ENCODE measurements at regions not wholly inside any gene's neighbourhood (a gene's known extent, or its start where the extent isn't known, plus 50 kb on each side); places are given as distances from the start of the nearest gene placed in this dataset.

- no peak for DNase-seq (ENCODE audit: extremely low spot score)
- ChIA-PET POLR2A (no interaction called here), CTCF (no interaction called here)
- TF ChIP-seq ARNT (IDR thresholded peaks at IDR 0.05) = no peak
- no peak for TF ChIP-seq LEF1 (IDR thresholded peaks at IDR 0.05; ENCODE audit: borderline replicate concordance)
- no peak for TF ChIP-seq ZNF384 (IDR thresholded peaks at IDR 0.05)
- no peak for TF ChIP-seq PKNOX1 (IDR thresholded peaks at IDR 0.05)
- TF ChIP-seq FOXM1 (IDR thresholded peaks at IDR 0.05; ENCODE audit: borderline replicate concordance) = no peak
- TF ChIP-seq TARDBP (IDR thresholded peaks at IDR 0.05) = no peak
- no peak for TF ChIP-seq ELF4 (IDR thresholded peaks at IDR 0.05)
- no peak for TF ChIP-seq L3MBTL2 (conservative IDR thresholded peaks at IDR 0.05)
- no peak for TF ChIP-seq CTBP1 (IDR thresholded peaks at IDR 0.05; ENCODE audit: borderline replicate concordance)
- no peak for TF ChIP-seq HDGF (IDR thresholded peaks at IDR 0.05; ENCODE audit: borderline replicate concordance)
- no peak for TF ChIP-seq FOXA1 (IDR thresholded peaks at IDR 0.05)
- no peak for TF ChIP-seq FOXK2 (IDR thresholded peaks at IDR 0.05)
- no peak for TF ChIP-seq SUZ12 (IDR thresholded peaks at IDR 0.05)
- TF ChIP-seq BHLHE40 (IDR thresholded peaks at IDR 0.05; ENCODE audit: borderline replicate concordance) = no peak
- no peak for TF ChIP-seq NFRKB (IDR thresholded peaks at IDR 0.05)
- no peak for TF ChIP-seq SP1 (IDR thresholded peaks at IDR 0.05)
Observed at GRCh38 chr14:44653641-44654040, 146.6 kb upstream of the FSCB start.

GRCh38 chr14:44652640-44653039 is 145.6 kb upstream of the FSCB start:
- CTCF ChIA-PET = no interaction called here
- no peak for DNase-seq (ENCODE audit: extremely low spot score)
- TF ChIP-seq FOXM1 (IDR thresholded peaks at IDR 0.05; ENCODE audit: borderline replicate concordance) (no peak), TARDBP (IDR thresholded peaks at IDR 0.05) (no peak), SUZ12 (IDR thresholded peaks at IDR 0.05) (no peak), NFRKB (IDR thresholded peaks at IDR 0.05) (no peak), FOXK2 (IDR thresholded peaks at IDR 0.05) (no peak), FOXA1 (IDR thresholded peaks at IDR 0.05) (no peak), ZNF384 (IDR thresholded peaks at IDR 0.05) (no peak), CTBP1 (IDR thresholded peaks at IDR 0.05; ENCODE audit: borderline replicate concordance) (no peak), ELF4 (IDR thresholded peaks at IDR 0.05) (no peak), ARNT (IDR thresholded peaks at IDR 0.05) (no peak), L3MBTL2 (conservative IDR thresholded peaks at IDR 0.05) (no peak), LEF1 (IDR thresholded peaks at IDR 0.05; ENCODE audit: borderline replicate concordance) (no peak), BHLHE40 (IDR thresholded peaks at IDR 0.05; ENCODE audit: borderline replicate concordance) (no peak)
- POLR2A ChIA-PET = no interaction called here

GRCh38 chr14:44649061-44649460 is 142.0 kb upstream of the FSCB start:
- ChIA-PET CTCF (no interaction called here), POLR2A (no interaction called here)
- no peak for DNase-seq (ENCODE audit: extremely low spot score)
- no peak for TF ChIP-seq FOXA1 (IDR thresholded peaks at IDR 0.05)
- no peak for TF ChIP-seq L3MBTL2 (conservative IDR thresholded peaks at IDR 0.05)
- TF ChIP-seq BHLHE40 (IDR thresholded peaks at IDR 0.05; ENCODE audit: borderline replicate concordance) = no peak
- TF ChIP-seq FOXK2 (IDR thresholded peaks at IDR 0.05) = no peak
- TF ChIP-seq HDGF (IDR thresholded peaks at IDR 0.05; ENCODE audit: borderline replicate concordance) = no peak
- no peak for TF ChIP-seq PKNOX1 (IDR thresholded peaks at IDR 0.05)
- TF ChIP-seq TARDBP (IDR thresholded peaks at IDR 0.05) = no peak
- TF ChIP-seq ELF4 (IDR thresholded peaks at IDR 0.05) = no peak
- no peak for TF ChIP-seq LEF1 (IDR thresholded peaks at IDR 0.05; ENCODE audit: borderline replicate concordance)
- TF ChIP-seq CTBP1 (IDR thresholded peaks at IDR 0.05; ENCODE audit: borderline replicate concordance) = no peak
- TF ChIP-seq ARNT (IDR thresholded peaks at IDR 0.05) = no peak
- TF ChIP-seq SUZ12 (IDR thresholded peaks at IDR 0.05) = no peak
- no peak for TF ChIP-seq NFRKB (IDR thresholded peaks at IDR 0.05)
- no peak for TF ChIP-seq FOXM1 (IDR thresholded peaks at IDR 0.05; ENCODE audit: borderline replicate concordance)
- no peak for TF ChIP-seq ZNF384 (IDR thresholded peaks at IDR 0.05)
- TF ChIP-seq SP1 (IDR thresholded peaks at IDR 0.05) = no peak

GRCh38 chr14:44640416-44640815 is 133.3 kb upstream of the FSCB start:
- POLR2A ChIA-PET = no interaction called here

GRCh38 chr14:44639781-44640385 is 132.8 kb upstream of the FSCB start:
- DNase-seq (ENCODE audit: extremely low spot score) = no peak
- CTCF ChIA-PET = no interaction called here
- no peak for TF ChIP-seq FOXK2 (IDR thresholded peaks at IDR 0.05)
- no peak for TF ChIP-seq BHLHE40 (IDR thresholded peaks at IDR 0.05; ENCODE audit: borderline replicate concordance)
- no peak for TF ChIP-seq SUZ12 (IDR thresholded peaks at IDR 0.05)
- TF ChIP-seq FOXA1 (IDR thresholded peaks at IDR 0.05) = no peak
- no peak for TF ChIP-seq ZNF384 (IDR thresholded peaks at IDR 0.05)
- TF ChIP-seq NFRKB (IDR thresholded peaks at IDR 0.05) = no peak
- TF ChIP-seq ELF4 (IDR thresholded peaks at IDR 0.05) = no peak
- no peak for TF ChIP-seq HDGF (IDR thresholded peaks at IDR 0.05; ENCODE audit: borderline replicate concordance)
- no peak for TF ChIP-seq CTBP1 (IDR thresholded peaks at IDR 0.05; ENCODE audit: borderline replicate concordance)
- no peak for TF ChIP-seq LEF1 (IDR thresholded peaks at IDR 0.05; ENCODE audit: borderline replicate concordance)
- no peak for TF ChIP-seq TARDBP (IDR thresholded peaks at IDR 0.05)
- no peak for TF ChIP-seq ARNT (IDR thresholded peaks at IDR 0.05)
- no peak for TF ChIP-seq PKNOX1 (IDR thresholded peaks at IDR 0.05)
- POLR2A ChIA-PET = no interaction called here

More at GRCh38 chr14:44640416-44640815, 133.3 kb upstream of the FSCB start:
- CTCF ChIA-PET = interaction anchor here (0.6 kb wide), 1 partner anchor 9 kb away, joined by 3 read pairs; no protein-coding TSS in a partner anchor
- no peak for DNase-seq (ENCODE audit: extremely low spot score)
- TF ChIP-seq TARDBP (IDR thresholded peaks at IDR 0.05) = no peak
- TF ChIP-seq HDGF (IDR thresholded peaks at IDR 0.05; ENCODE audit: borderline replicate concordance) = no peak
- no peak for TF ChIP-seq ARNT (IDR thresholded peaks at IDR 0.05)
- TF ChIP-seq NFRKB (IDR thresholded peaks at IDR 0.05) = no peak
- no peak for TF ChIP-seq FOXM1 (IDR thresholded peaks at IDR 0.05; ENCODE audit: borderline replicate concordance)

GRCh38 chr14:44634692-44635091 is 127.6 kb upstream of the FSCB start:
- DNase-seq (ENCODE audit: extremely low spot score) = no peak
- CTCF ChIA-PET = no interaction called here
- TF ChIP-seq FOXA1 (IDR thresholded peaks at IDR 0.05) = no peak
- TF ChIP-seq ARNT (IDR thresholded peaks at IDR 0.05) = no peak
- no peak for TF ChIP-seq LEF1 (IDR thresholded peaks at IDR 0.05; ENCODE audit: borderline replicate concordance)
- no peak for TF ChIP-seq BHLHE40 (IDR thresholded peaks at IDR 0.05; ENCODE audit: borderline replicate concordance)
- TF ChIP-seq NFRKB (IDR thresholded peaks at IDR 0.05) = no peak
- TF ChIP-seq SUZ12 (IDR thresholded peaks at IDR 0.05) = no peak
- no peak for TF ChIP-seq FOXM1 (IDR thresholded peaks at IDR 0.05; ENCODE audit: borderline replicate concordance)
- no peak for TF ChIP-seq TARDBP (IDR thresholded peaks at IDR 0.05)
- no peak for TF ChIP-seq CTBP1 (IDR thresholded peaks at IDR 0.05; ENCODE audit: borderline replicate concordance)
- no peak for TF ChIP-seq PKNOX1 (IDR thresholded peaks at IDR 0.05)
- TF ChIP-seq SP1 (IDR thresholded peaks at IDR 0.05) = no peak
- no peak for TF ChIP-seq ELF4 (IDR thresholded peaks at IDR 0.05)
- POLR2A ChIA-PET = no interaction called here

Measured in HEK293T (cell line).